Activated CD8-positive, alpha-beta T cell treated with anti-CD3 and anti-CD28 coated beads, Interleukin-2, amount 10 ng/mL, durations not matched to agents 7 days and 5 days (primary cell): ENCODE measurements at regions not wholly inside any gene's neighbourhood (a gene's known extent, or its start where the extent isn't known, plus 50 kb on each side); places are given as distances from the start of the nearest gene placed in this dataset. TPM values are rescaled to one million over a fixed set of nuclear protein-coding genes. Genes with fewer than 3 reads are reported as not detected.

Experiments
- microRNA-seq: library from miRNA; unstranded; fragments of <30 nt; microRNA quantifications from one replicate; pipeline ENCODE4 v1.2.0, GENCODE V29; 2022

Small RNA genes in the stretch of these regions (microRNA-seq; reads per million reads assigned to microRNA genes)
- gene MIR1297 (not detected), gene MIR5007 (not detected)
